ENCODE measurements at regions not wholly inside any gene's neighbourhood (a gene's known extent, or its start where the extent isn't known, plus 50 kb on each side); places are given as distances from the start of the nearest gene placed in this dataset.

DNA sequence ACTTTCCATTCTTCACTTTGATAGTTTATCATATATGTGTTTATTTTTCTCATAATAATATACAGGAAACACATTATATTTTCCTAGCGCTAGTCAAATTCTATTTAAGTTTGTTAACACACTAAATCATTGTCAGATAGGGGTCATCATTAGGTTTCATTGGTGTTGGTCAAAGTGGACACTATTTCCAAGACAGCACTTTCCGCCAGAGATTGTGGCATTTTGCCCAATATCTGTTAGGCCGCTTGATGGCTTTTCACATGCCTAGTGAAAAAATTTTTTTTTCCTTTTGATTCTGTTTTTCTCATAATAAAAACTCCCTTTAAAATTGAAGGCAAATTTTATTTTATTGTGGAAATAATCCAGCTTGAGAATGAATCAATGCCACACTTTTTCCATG is 495.4 kb upstream of the AKR1E2 start:
- no peak overlapping the region for H3K4me2 ChIP-seq (ENCODE audit: low read length)

DNA sequence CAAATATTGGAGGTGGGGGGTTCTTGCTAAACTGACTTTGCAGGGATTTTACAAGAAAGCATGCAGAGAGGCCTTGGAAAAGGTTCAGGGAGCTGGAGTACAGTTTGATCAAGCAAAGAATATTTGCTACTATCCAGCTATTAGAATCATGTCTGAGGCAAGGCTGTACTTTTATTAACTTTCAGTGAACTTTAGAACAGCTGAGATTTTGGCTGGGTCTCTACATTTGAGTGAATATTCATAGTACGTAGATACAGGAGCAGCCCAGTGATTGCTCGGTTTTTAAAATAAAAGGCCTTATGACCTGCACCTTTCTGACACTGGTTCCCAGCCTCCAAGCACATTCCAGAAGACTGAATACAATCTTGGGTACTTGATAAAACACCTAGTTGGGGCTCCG is 496.8 kb upstream of the AKR1E2 start:
- no peak overlapping the region for H3K4me2 ChIP-seq (ENCODE audit: low read length)
- H3K27me3 ChIP-seq (ENCODE audit: control insufficient read depth, insufficient read depth, low read length), result no peaks in the 10 kb centered on the region
- H3K9me3 ChIP-seq (replicated peaks; ENCODE audit: low read length), result no peaks in the 10 kb centered on the region
- H3K36me3 ChIP-seq (ENCODE audit: insufficient read depth, low read length), result no peaks in the 10 kb centered on the region
- H3K9ac ChIP-seq (ENCODE audit: low read depth, low read length), result no peak overlapping the region
- no peak overlapping the region for H3K4me3 ChIP-seq (ENCODE audit: low read length)
- no peaks in the 10 kb centered on the region for H3K4me1 ChIP-seq (ENCODE audit: control insufficient read depth, insufficient read depth, low read length)

More for the DNA sequence above, 495.4 kb upstream of the AKR1E2 start:
- Histone ChIP-seq H3K4me3 (ENCODE audit: low read length) (no peak overlapping the region), H3K9ac (ENCODE audit: low read depth, low read length) (no peak overlapping the region), H3K4me1 (ENCODE audit: control insufficient read depth, insufficient read depth, low read length) (no peaks in the 10 kb centered on the region), H3K27me3 (ENCODE audit: control insufficient read depth, insufficient read depth, low read length) (no peaks in the 10 kb centered on the region), H3K36me3 (ENCODE audit: insufficient read depth, low read length) (no peaks in the 10 kb centered on the region), H3K9me3 (replicated peaks; ENCODE audit: low read length) (no peaks in the 10 kb centered on the region)

DNA sequence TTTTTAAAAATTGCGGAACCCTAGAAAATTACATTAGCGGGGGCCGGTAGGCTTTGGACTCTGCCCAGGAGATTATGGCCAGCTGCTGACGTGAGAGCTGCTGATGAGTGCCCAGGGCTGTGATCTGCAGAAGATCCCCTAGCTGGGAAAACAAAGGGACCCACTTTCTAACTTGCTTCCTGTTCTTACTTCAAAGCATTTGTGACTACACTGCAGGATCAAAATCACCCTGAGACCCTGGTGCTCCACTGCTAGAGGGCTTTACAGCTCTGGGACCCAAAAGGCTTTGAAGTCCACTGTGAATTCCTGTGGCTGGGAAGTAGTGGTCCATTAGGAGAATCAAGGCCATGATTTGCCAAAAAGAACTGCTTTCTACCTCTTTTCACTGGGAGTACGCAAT is 499.4 kb upstream of the AKR1E2 start:
- H3K4me2 ChIP-seq (ENCODE audit: low read length), result no peak overlapping the region
- no peak overlapping the region for H3K9ac ChIP-seq (ENCODE audit: low read depth, low read length)
- no peaks in the 10 kb centered on the region for H3K36me3 ChIP-seq (ENCODE audit: insufficient read depth, low read length)
- no peaks in the 10 kb centered on the region for H3K4me1 ChIP-seq (ENCODE audit: control insufficient read depth, insufficient read depth, low read length)
- H3K9me3 ChIP-seq (replicated peaks; ENCODE audit: low read length), result no peaks in the 10 kb centered on the region
- no peaks in the 10 kb centered on the region for H3K27me3 ChIP-seq (ENCODE audit: control insufficient read depth, insufficient read depth, low read length)
- no peak overlapping the region for H3K4me3 ChIP-seq (ENCODE audit: low read length)

GRCh38 chr10:4319870-4320367 is 506.1 kb upstream of the AKR1E2 start:
- Histone ChIP-seq H3K4me3 (ENCODE audit: low read length) (no peak overlapping the region), H3K4me2 (ENCODE audit: low read length) (no peak overlapping the region), H3K9me3 (replicated peaks; ENCODE audit: low read length) (no peaks in the 10 kb centered on the region), H3K9ac (ENCODE audit: low read depth, low read length) (no peak overlapping the region), H3K4me1 (ENCODE audit: control insufficient read depth, insufficient read depth, low read length) (peaks cover 17% of the 10 kb centered on the region), H3K36me3 (ENCODE audit: insufficient read depth, low read length) (no peaks in the 10 kb centered on the region), H3K27me3 (ENCODE audit: control insufficient read depth, insufficient read depth, low read length) (no peaks in the 10 kb centered on the region)

DNA sequence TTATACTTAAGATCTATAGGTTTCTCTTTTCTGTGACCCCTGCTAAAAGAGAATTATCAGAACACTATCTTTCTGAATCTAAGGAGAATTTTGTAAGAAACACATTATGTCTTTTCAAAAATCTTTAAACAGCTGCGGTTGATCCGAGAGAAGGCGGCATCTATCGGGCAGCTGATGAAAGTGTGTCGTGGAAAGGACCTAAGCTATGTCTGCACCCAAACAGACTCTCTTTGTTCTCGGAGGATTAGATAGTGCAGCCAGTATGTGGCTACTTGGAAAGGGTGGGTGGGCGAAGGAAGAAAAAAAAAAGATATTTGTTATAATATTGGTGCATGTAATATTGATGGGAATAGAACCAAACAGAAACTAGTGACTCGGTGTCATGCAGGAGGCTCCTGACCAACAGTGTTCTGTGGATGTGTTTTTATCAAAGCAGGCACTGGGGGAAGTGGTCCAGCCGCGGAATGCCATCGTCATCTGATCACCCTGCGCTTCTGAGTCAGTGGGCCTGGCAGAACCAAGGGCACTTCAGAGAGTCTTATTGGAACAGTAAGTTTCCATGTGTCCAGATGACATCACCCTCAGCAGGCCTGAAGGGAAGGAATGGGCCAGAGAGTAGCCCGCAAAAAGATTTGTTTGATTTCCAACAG is 509.7 kb upstream of the AKR1E2 start:
- peak overlapping the region; percentile 63 for H3K4me3 ChIP-seq (ENCODE audit: low read length)
- H3K9ac ChIP-seq (ENCODE audit: low read depth, low read length), result peak overlapping the region; percentile 86

DNA sequence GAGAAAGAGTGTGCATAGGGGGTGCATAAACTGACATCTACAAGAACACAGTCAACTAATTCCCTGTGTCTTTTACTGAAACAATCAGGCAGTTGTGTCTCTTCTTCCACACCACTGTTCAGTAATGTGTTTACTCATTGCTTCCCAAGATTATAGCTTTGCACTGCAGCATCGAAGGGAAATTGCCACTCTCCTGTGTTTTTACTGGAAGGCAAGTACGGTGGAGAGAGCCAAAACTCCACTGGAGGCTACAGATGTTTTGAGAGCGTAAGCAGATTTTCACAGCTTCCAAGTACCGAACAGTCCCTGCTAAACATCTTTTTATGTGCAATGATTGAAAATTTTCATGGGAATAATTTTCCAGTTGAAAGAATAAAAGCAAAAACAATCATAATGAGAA is 510.5 kb upstream of the AKR1E2 start:
- Histone ChIP-seq H3K36me3 (ENCODE audit: insufficient read depth, low read length) (no peaks in the 10 kb centered on the region), H3K4me2 (ENCODE audit: low read length) (peak overlapping the region; percentile 83), H3K4me1 (ENCODE audit: control insufficient read depth, insufficient read depth, low read length) (peaks cover 17% of the 10 kb centered on the region), H3K27me3 (ENCODE audit: control insufficient read depth, insufficient read depth, low read length) (no peaks in the 10 kb centered on the region), H3K9ac (ENCODE audit: low read depth, low read length) (peak overlapping the region; percentile 86), H3K9me3 (replicated peaks; ENCODE audit: low read length) (no peaks in the 10 kb centered on the region), H3K4me3 (ENCODE audit: low read length) (peak overlapping the region; percentile 63)

More for the DNA sequence above, 509.7 kb upstream of the AKR1E2 start:
- H3K36me3 ChIP-seq (ENCODE audit: insufficient read depth, low read length), result no peaks in the 10 kb centered on the region
- peak overlapping the region; percentile 83 for H3K4me2 ChIP-seq (ENCODE audit: low read length)
- no peaks in the 10 kb centered on the region for H3K9me3 ChIP-seq (replicated peaks; ENCODE audit: low read length)
- peaks cover 17% of the 10 kb centered on the region for H3K4me1 ChIP-seq (ENCODE audit: control insufficient read depth, insufficient read depth, low read length)
- no peaks in the 10 kb centered on the region for H3K27me3 ChIP-seq (ENCODE audit: control insufficient read depth, insufficient read depth, low read length)

GRCh38 chr10:4313051-4313450 is 513.0 kb upstream of the AKR1E2 start:
- H3K36me3 ChIP-seq (ENCODE audit: insufficient read depth, low read length), result no peaks in the 10 kb centered on the region
- no peaks in the 10 kb centered on the region for H3K9me3 ChIP-seq (replicated peaks; ENCODE audit: low read length)
- H3K9ac ChIP-seq (ENCODE audit: low read depth, low read length), result no peak overlapping the region
- no peak overlapping the region for H3K4me2 ChIP-seq (ENCODE audit: low read length)
- peaks cover 17% of the 10 kb centered on the region for H3K4me1 ChIP-seq (ENCODE audit: control insufficient read depth, insufficient read depth, low read length)
- H3K27me3 ChIP-seq (ENCODE audit: control insufficient read depth, insufficient read depth, low read length), result no peaks in the 10 kb centered on the region
- no peak overlapping the region for H3K4me3 ChIP-seq (ENCODE audit: low read length)

DNA sequence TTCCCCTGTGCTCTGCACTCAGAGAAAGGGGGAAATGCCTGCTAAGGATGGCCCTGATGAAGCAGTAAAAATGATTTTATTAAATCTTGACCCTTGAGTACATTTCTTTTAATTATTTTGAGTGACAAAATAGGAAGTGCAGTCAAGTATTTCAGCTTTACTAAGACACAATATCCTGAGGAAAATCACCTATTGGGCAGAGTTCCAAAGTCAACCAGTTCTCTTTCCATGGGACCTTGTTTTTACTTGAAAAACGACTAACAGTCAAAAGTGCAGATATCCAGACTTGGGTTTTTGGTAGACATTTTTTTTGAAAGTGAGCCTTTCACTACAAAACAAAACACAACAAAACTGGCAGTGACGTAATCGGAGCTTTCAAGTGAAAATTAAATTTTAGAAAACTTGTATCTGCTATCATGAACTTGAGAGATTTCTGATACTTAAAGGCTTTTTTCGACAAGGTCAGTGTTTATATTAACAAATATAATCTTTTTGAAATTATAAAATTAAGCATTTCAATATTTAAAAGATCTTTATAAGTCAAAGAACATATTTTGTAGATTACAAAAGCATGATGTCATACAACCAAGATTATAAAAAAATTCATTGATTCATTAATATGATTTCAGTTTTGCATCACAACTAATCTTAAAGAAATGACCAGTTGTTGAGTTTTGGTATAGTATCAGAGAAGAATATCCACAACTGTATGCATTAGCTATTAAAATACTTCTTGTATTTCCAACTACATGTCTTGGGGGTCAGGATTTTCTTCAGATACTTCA is 513.8 kb upstream of the AKR1E2 start:
- Histone ChIP-seq H3K4me2 (ENCODE audit: low read length) (no peak overlapping the region), H3K4me1 (ENCODE audit: control insufficient read depth, insufficient read depth, low read length) (peaks cover 17% of the 10 kb centered on the region), H3K36me3 (ENCODE audit: insufficient read depth, low read length) (no peaks in the 10 kb centered on the region), H3K4me3 (ENCODE audit: low read length) (no peak overlapping the region), H3K9ac (ENCODE audit: low read depth, low read length) (no peak overlapping the region), H3K27me3 (ENCODE audit: control insufficient read depth, insufficient read depth, low read length) (no peaks in the 10 kb centered on the region), H3K9me3 (replicated peaks; ENCODE audit: low read length) (no peaks in the 10 kb centered on the region)

DNA sequence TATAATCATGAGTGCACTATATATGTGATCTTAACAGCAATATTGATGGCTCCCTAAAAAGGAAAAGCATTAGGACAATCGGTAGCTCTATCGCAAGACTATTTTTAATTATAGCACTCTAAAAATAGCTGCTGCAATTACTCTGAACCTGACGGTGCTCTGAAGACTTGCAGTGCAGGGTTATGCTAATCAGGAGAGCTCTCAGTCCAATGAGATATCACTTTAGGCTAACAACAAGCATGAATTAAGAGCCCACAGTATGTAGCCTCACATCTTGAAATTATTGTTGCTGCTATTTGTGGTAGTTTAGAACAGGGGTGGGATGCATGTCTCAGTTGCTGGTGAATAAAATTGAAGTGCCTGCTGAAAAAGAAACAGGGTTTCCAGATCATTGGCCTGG is 515.8 kb upstream of the AKR1E2 start:
- H3K36me3 ChIP-seq (ENCODE audit: insufficient read depth, low read length), result no peaks in the 10 kb centered on the region
- no peak overlapping the region for H3K4me2 ChIP-seq (ENCODE audit: low read length)
- no peaks in the 10 kb centered on the region for H3K9me3 ChIP-seq (replicated peaks; ENCODE audit: low read length)
- H3K9ac ChIP-seq (ENCODE audit: low read depth, low read length), result no peak overlapping the region
- H3K4me1 ChIP-seq (ENCODE audit: control insufficient read depth, insufficient read depth, low read length), result peaks cover 2% of the 10 kb centered on the region
- H3K4me3 ChIP-seq (ENCODE audit: low read length), result no peak overlapping the region
- H3K27me3 ChIP-seq (ENCODE audit: control insufficient read depth, insufficient read depth, low read length), result no peaks in the 10 kb centered on the region

GRCh38 chr10:4307910-4308309 is 518.1 kb upstream of the AKR1E2 start:
- no peak overlapping the region for H3K4me2 ChIP-seq (ENCODE audit: low read length)
- H3K4me3 ChIP-seq (ENCODE audit: low read length), result no peak overlapping the region
- no peak overlapping the region for H3K9ac ChIP-seq (ENCODE audit: low read depth, low read length)
- no peaks in the 10 kb centered on the region for H3K36me3 ChIP-seq (ENCODE audit: insufficient read depth, low read length)
- H3K27me3 ChIP-seq (ENCODE audit: control insufficient read depth, insufficient read depth, low read length), result no peaks in the 10 kb centered on the region
- H3K9me3 ChIP-seq (replicated peaks; ENCODE audit: low read length), result no peaks in the 10 kb centered on the region
- H3K4me1 ChIP-seq (ENCODE audit: control insufficient read depth, insufficient read depth, low read length), result peaks cover under 1% of the 10 kb centered on the region

GRCh38 chr10:4306871-4307270 is 519.1 kb upstream of the AKR1E2 start:
- peaks cover 5% of the 10 kb centered on the region for H3K4me1 ChIP-seq (ENCODE audit: control insufficient read depth, insufficient read depth, low read length)
- H3K9me3 ChIP-seq (replicated peaks; ENCODE audit: low read length), result no peaks in the 10 kb centered on the region
- no peaks in the 10 kb centered on the region for H3K36me3 ChIP-seq (ENCODE audit: insufficient read depth, low read length)
- H3K27me3 ChIP-seq (ENCODE audit: control insufficient read depth, insufficient read depth, low read length), result no peaks in the 10 kb centered on the region
- H3K4me2 ChIP-seq (ENCODE audit: low read length), result no peak overlapping the region
- no peak overlapping the region for H3K9ac ChIP-seq (ENCODE audit: low read depth, low read length)
- H3K4me3 ChIP-seq (ENCODE audit: low read length), result no peak overlapping the region

DNA sequence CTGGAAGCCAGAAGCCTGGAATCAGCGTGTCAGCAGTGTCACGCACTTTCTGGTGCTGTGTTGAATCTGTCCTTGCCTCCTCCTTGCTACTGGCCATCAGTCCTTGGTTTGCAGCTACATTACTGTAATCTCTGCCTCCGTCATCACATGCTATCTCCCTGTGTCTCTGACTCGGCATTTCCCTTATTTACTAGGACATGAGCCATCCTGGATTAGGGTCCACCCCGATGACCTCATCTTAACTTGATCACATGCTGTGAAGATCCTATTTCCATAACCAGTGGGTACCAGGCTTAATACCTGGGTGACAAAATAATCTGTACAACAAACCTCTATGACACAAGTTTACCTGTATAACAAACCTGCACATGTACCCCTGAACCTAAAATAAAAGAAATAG is 518.0 kb upstream of the KLF6 start:
- H3K36me3 ChIP-seq (ENCODE audit: insufficient read depth, low read length), result no peaks in the 10 kb centered on the region
- no peak overlapping the region for H3K9ac ChIP-seq (ENCODE audit: low read depth, low read length)
- peaks cover 5% of the 10 kb centered on the region for H3K4me1 ChIP-seq (ENCODE audit: control insufficient read depth, insufficient read depth, low read length)
- no peaks in the 10 kb centered on the region for H3K9me3 ChIP-seq (replicated peaks; ENCODE audit: low read length)
- H3K4me3 ChIP-seq (ENCODE audit: low read length), result no peak overlapping the region
- H3K4me2 ChIP-seq (ENCODE audit: low read length), result no peak overlapping the region
- no peaks in the 10 kb centered on the region for H3K27me3 ChIP-seq (ENCODE audit: control insufficient read depth, insufficient read depth, low read length)

All from skeletal muscle satellite cell (primary cell).